HG02885 (cell line): ENCODE measurements at regions not wholly inside any gene's neighbourhood (a gene's known extent, or its start where the extent isn't known, plus 50 kb on each side); places are given as distances from the start of the nearest gene placed in this dataset.
"Not testable (repeated sequence)": the region's sequence is repeated elsewhere in the genome, so short reads cannot be mapped to it uniquely, and the experiment has no call there.

Experiments
- ATAC-seq: cut with Tn5 transposase; IDR thresholded peaks from one replicate; pipeline ENCODE4 v1.9.1; 2021; ENCODE audit warnings: mild to moderate bottlenecking; ENCODE audit not compliant: unreplicated experiment, poor library complexity

- ATAC-seq = not testable (repeated sequence)
Measured at GRCh38 chr4:67412153-67412712, 133.1 kb downstream of the CENPC start.

- no peak for ATAC-seq
Measured at GRCh38 chr4:67403342-67403741, 142.0 kb downstream of the CENPC start.

GRCh38 chr4:67401902-67402301, 143.4 kb downstream of the CENPC start:
- ATAC-seq = no peak

GRCh38 chr4:67397931-67398330, 147.4 kb downstream of the CENPC start:
- ATAC-seq = no peak

GRCh38 chr4:67397031-67397430, 148.3 kb downstream of the CENPC start:
- ATAC-seq = no peak

GRCh38 chr4:67396008-67396407, 149.3 kb downstream of the CENPC start:
- no peak for ATAC-seq

GRCh38 chr4:67394879-67395278, 150.4 kb downstream of the CENPC start:
- ATAC-seq = no peak

- no peak for ATAC-seq
Measured at GRCh38 chr4:67393699-67394281, 151.5 kb downstream of the CENPC start.

GRCh38 chr4:67393007-67393406, 152.3 kb downstream of the CENPC start:
- no peak for ATAC-seq

- not testable (repeated sequence) for ATAC-seq
Measured at GRCh38 chr4:67381406-67381804, 163.9 kb downstream of the CENPC start.

GRCh38 chr4:67380702-67381405, 164.4 kb downstream of the CENPC start:
- not testable (repeated sequence) for ATAC-seq

- ATAC-seq = no peak
Measured at GRCh38 chr4:67380154-67380553, 165.1 kb downstream of the CENPC start.

GRCh38 chr4:67375291-67375690, 170.0 kb downstream of the CENPC start:
- ATAC-seq = no peak

- no peak for ATAC-seq
Measured at GRCh38 chr4:67371615-67372014, 173.7 kb downstream of the CENPC start.

GRCh38 chr4:67366311-67366861, 178.9 kb downstream of the CENPC start:
- ATAC-seq = no peak

GRCh38 chr4:67365661-67366245, 179.6 kb downstream of the CENPC start:
- no peak for ATAC-seq

- no peak for ATAC-seq
Measured at GRCh38 chr4:67355806-67356205, 189.5 kb downstream of the CENPC start.

GRCh38 chr4:67346654-67347053, 198.6 kb downstream of the CENPC start:
- no peak for ATAC-seq

- no peak for ATAC-seq
Measured at GRCh38 chr4:67344594-67345380, 200.5 kb downstream of the CENPC start.

GRCh38 chr4:67343199-67343598, 202.1 kb downstream of the CENPC start:
- no peak for ATAC-seq
